ENCODE measurements at regions not wholly inside any gene's neighbourhood (a gene's known extent, or its start where the extent isn't known, plus 50 kb on each side); places are given as distances from the start of the nearest gene placed in this dataset.

DNA sequence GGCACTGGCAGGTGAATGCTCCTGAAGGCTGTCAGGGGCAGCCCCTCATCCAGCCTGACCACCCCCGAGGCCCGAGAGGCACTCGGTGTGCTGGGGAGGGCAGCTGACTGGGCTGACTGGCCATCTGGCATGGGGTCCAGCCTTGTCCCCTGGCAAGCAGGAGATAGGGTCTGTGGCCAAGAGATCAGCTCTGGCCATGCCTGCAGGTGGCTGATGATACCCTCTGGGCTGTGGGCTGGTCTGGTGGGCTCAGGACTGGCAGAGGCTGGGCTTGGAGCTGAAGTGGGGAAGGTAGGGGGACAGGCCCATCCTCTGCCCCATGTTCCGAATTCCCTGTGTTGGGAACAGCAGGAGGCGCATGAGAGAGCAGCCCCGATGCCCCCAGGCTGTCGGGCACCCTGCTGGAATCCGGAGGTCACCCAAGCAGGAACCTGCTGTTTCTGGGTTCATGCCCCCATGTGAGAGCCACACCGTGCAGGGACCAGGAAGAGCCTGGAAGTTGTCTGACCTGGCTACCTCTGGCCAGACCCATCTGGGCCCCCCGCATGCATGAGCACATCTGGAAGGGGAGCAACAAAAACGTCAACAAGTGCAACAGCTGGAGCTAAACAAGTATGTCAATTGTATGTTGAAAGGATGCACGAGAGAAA is 527.0 kb downstream of the TBC1D22A start:
- no peak for TF ChIP-seq CTCF (IDR thresholded peaks at IDR 0.05; ENCODE audit: low read depth, low read length, missing control alignments)
- no peak for DNase-seq (ENCODE audit: extremely low read depth, low read depth)
- H3K4me3 ChIP-seq (replicated peaks; ENCODE audit: low read depth, low read length) = no peak overlapping the region

DNA sequence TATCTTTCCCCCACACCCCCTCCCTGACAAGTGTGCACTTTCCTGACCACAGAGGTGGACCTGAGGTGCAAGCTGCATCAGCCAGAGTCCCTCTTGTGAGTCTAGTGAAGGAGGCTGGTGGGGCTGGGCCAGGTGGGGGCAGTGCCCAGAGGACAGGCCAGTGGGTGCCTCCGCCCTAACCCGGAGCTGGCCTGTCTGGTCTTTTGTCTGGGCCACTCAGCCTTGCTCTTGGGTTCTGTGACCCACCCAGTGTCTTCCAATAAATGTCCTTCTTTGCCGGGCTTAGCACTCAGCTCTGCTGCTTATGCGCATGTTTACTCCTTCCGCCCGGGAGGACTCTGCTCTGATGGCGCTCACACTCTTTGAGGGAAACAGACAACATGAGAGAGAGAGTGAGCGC is 526.2 kb downstream of the TBC1D22A start:
- H3K4me3 ChIP-seq (replicated peaks; ENCODE audit: low read depth, low read length) = no peak overlapping the region
- no peak for DNase-seq (ENCODE audit: extremely low read depth, low read depth)
- no peak for TF ChIP-seq CTCF (IDR thresholded peaks at IDR 0.05; ENCODE audit: low read depth, low read length, missing control alignments)

DNA sequence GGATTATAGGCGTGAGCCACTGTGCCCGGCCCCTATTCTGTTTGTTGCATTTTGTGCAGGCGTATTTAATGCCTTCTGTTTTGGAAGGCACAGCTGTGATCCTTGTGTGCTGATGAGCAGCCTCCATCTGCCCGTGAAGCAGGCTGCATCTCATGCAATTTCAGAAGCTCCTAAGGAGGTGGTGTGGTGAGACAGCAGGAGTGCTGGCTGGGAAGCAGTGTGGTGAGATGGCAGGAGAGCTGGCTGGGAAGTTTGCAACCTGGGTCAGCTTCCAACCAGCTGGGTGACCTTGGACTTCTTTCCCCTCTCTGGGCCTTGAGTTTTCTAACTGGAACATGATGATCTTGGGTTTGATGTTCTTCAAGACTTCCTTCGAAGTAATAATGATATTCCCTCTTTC is 525.1 kb downstream of the TBC1D22A start:
- H3K4me3 ChIP-seq (replicated peaks; ENCODE audit: low read depth, low read length) = no peak overlapping the region
- DNase-seq (ENCODE audit: extremely low read depth, low read depth) = no peak
- no peak for TF ChIP-seq CTCF (IDR thresholded peaks at IDR 0.05; ENCODE audit: low read depth, low read length, missing control alignments)

DNA sequence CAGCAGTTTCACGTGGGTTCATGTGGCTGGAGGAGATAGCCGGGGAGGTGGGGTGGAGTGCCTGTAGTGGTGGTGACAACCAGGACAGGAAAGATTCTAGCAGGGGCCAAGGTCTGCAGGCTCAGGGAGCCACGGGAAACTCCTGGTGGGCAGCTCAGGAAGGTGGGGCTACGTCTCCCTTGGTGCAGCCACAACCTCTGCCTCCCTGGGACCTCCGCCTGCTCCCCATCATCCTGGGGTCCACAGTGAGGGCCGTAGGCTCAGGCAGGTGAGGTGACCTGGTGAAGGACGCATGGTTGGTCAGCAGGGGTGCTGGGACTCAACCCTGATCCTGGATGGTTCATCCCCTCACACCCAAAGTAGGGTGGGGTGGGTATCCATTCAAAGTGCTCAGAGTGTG is 524.1 kb downstream of the TBC1D22A start:
- H3K4me3 ChIP-seq (replicated peaks; ENCODE audit: low read depth, low read length) = no peak overlapping the region
- no peak for TF ChIP-seq CTCF (IDR thresholded peaks at IDR 0.05; ENCODE audit: low read depth, low read length, missing control alignments)

DNA sequence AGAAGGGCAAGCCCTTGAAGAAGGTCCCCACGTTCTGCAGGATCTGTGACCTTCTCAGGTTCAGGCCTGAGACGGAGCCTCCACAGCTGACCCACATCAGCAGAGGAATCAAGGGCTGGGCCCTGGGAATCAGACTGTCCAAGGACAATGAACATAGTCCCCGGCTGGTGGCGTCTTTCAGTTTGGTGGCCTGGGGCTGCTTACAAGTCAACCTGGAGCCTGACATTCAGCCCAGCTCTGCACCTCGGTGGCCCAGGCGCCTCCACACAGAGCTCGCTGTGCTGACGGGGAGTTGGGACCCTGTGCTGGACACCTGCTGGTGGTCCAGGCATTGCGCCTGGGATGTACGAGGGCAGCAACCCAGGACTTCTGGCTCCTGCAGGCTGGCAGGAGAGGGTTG is 523.5 kb downstream of the TBC1D22A start:
- DNase-seq (ENCODE audit: extremely low read depth, low read depth) = no peak
- H3K4me3 ChIP-seq (replicated peaks; ENCODE audit: low read depth, low read length) = no peak overlapping the region
- no peak for TF ChIP-seq CTCF (IDR thresholded peaks at IDR 0.05; ENCODE audit: low read depth, low read length, missing control alignments)

More for the DNA sequence above, 524.1 kb downstream of the TBC1D22A start:
- DNase-seq (ENCODE audit: extremely low read depth, low read depth) = no peak

- no peak for TF ChIP-seq CTCF (IDR thresholded peaks at IDR 0.05; ENCODE audit: low read depth, low read length, missing control alignments)
- no peak overlapping the region for H3K4me3 ChIP-seq (replicated peaks; ENCODE audit: low read depth, low read length)
- no peak for DNase-seq (ENCODE audit: extremely low read depth, low read depth)
These were observed 522.4 kb downstream of the TBC1D22A start for GRCh38 chr22:47284822-47285221.

DNA sequence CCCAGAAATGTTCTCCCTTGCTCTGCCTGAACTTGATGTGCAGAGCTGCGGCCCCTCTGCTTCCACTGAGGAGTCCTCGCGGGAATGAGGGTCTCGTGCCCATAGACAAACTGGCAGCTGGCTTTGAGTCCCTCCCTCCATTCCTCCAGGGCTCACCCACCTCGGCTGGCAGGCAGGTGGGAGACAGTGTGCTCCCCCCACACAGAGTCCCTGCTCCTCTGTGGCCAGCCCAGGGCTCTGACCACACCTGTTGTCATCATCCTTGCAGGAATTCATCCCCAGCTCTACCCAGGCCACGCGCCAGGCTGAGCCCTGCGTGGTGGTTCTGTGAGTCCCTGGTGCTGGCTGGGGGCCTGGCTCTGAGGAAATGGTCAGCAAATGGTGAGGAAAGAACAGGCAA is 521.9 kb downstream of the TBC1D22A start:
- no peak for TF ChIP-seq CTCF (IDR thresholded peaks at IDR 0.05; ENCODE audit: low read depth, low read length, missing control alignments)
- no peak for DNase-seq (ENCODE audit: extremely low read depth, low read depth)
- H3K4me3 ChIP-seq (replicated peaks; ENCODE audit: low read depth, low read length) = no peak overlapping the region
